ENCODE measurements at regions not wholly inside any gene's neighbourhood (a gene's known extent, or its start where the extent isn't known, plus 50 kb on each side); places are given as distances from the start of the nearest gene placed in this dataset.

GRCh38 chr15:46897266-46897665 lies 820.0 kb upstream of the SEMA6D start:
- no TSS peak for BruUV-seq (replicated peaks)
- H3K27me3 ChIP-seq (ENCODE audit: control insufficient read depth in 1 of 2, insufficient read depth in 2 of 2, low read length in 2 of 2) = no peaks in the 10 kb centered on the region
- no peaks in the 10 kb centered on the region for H3K36me3 ChIP-seq (replicated peaks in 1 of 2; ENCODE audit: control insufficient read depth in 1 of 2, insufficient read depth in 2 of 2, low read length in 2 of 2)
- H3K9me3 ChIP-seq (ENCODE audit: low read length) = peaks cover 97% of the 10 kb centered on the region
- no peak overlapping the region for H3K27ac ChIP-seq (ENCODE audit: extremely low read length, insufficient read depth, low read length)
- CTCF ChIA-PET (ENCODE audit: low intra/inter-chr PET ratio, low total read pairs) = no interaction called here
- H3K4me3 ChIP-seq (replicated peaks in 1 of 3; ENCODE audit: insufficient read depth in 1 of 3, low read depth in 2 of 3, low read length in 3 of 3) = no peak overlapping the region
- H3K79me2 ChIP-seq (ENCODE audit: insufficient read depth, low read length) = no peaks in the 10 kb centered on the region
- POLR2A ChIA-PET = no interaction called here
- DNase-seq (ENCODE audit: low spot score) = no peak
- H2AFZ ChIP-seq (ENCODE audit: low read length) = no peak overlapping the region
- no peaks in the 10 kb centered on the region for H3K4me1 ChIP-seq (ENCODE audit: insufficient read depth, low read length)
- intact Hi-C loops (cut with micrococcal nuclease; ENCODE audit: unreplicated experiment) = no loop called here
- no peak for FAIRE-seq
- no peak overlapping the region for H3K9ac ChIP-seq (ENCODE audit: insufficient read depth, low read depth, low read length)
- in situ Hi-C loops (cut with HindIII; ENCODE audit: extremely low pct_ligation_motif_present, low pct_unique_long_range_greater_than_20kb) = no loop called here
- 7% methylated on average over 1 of the region's 1 CpG for WGBS (ENCODE audit: low lambda C conversion rate)
- ATAC-seq = no peak
- no peak overlapping the region for H3K4me2 ChIP-seq (ENCODE audit: low read depth, low read length)
- H4K20me1 ChIP-seq (ENCODE audit: insufficient read depth, low read length) = no peaks in the 10 kb centered on the region
- no peak for TF ChIP-seq IKZF4 (CRISPR knock-in tag; IDR thresholded peaks at IDR 0.05; ENCODE audit: borderline replicate concordance, low read depth, not compliant biosample characterization)
- no peak for TF ChIP-seq CCDC6 (CRISPR knock-in tag; IDR thresholded peaks at IDR 0.05)
- TF ChIP-seq ZBTB20 (CRISPR knock-in tag; IDR thresholded peaks at IDR 0.05; ENCODE audit: borderline replicate concordance, low read depth) = no peak
- TF ChIP-seq ZNF574 (CRISPR knock-in tag; IDR thresholded peaks at IDR 0.05) = no peak
- no peak for TF ChIP-seq ZNF543 (CRISPR knock-in tag; IDR thresholded peaks at IDR 0.05)
- TF ChIP-seq TBX3 (IDR thresholded peaks at IDR 0.05; ENCODE audit: borderline replicate concordance) = no peak
- TF ChIP-seq NR2F1 (CRISPR knock-in tag; IDR thresholded peaks at IDR 0.05) = no peak
- TF ChIP-seq CSRNP2 (CRISPR knock-in tag; conservative IDR thresholded peaks at IDR 0.05; ENCODE audit: low read depth) = no peak
- TF ChIP-seq ZGPAT (CRISPR knock-in tag; IDR thresholded peaks at IDR 0.05) = no peak
- TF ChIP-seq PLRG1 (conservative IDR thresholded peaks at IDR 0.05) = no peak
- TF ChIP-seq TP53 (CRISPR knock-in tag; conservative IDR thresholded peaks at IDR 0.05) = no peak
- TF ChIP-seq RERE (CRISPR knock-in tag; IDR thresholded peaks at IDR 0.05; ENCODE audit: low read depth) = no peak
